ENCODE measurements at regions not wholly inside any gene's neighbourhood (a gene's known extent, or its start where the extent isn't known, plus 50 kb on each side); places are given as distances from the start of the nearest gene placed in this dataset.
"Not testable (repeated sequence)": the region's sequence is repeated elsewhere in the genome, so short reads cannot be mapped to it uniquely, and the experiment has no call there.

- peaks cover 16% of the 10 kb centered on the region for H3K36me3 Mint-ChIP-seq
- no peak for DNase-seq (ENCODE audit: low spot score in 2 of 2)
- H3K9me3 Mint-ChIP-seq: no peaks in the 10 kb centered on the region
- H3K27ac Mint-ChIP-seq: no peak overlapping the region
- peaks cover 6% of the 10 kb centered on the region for H3K4me1 Mint-ChIP-seq
- no peak overlapping the region for H3K4me3 Mint-ChIP-seq
- ATAC-seq (ENCODE audit: low read depth): no peak
- no peaks in the 10 kb centered on the region for H3K27me3 Mint-ChIP-seq
Observed at GRCh38 chr2:144011098-144011497, 508.8 kb downstream of the ZEB2 start.

GRCh38 chr2:144010096-144010836, 509.7 kb downstream of the ZEB2 start:
- no peak overlapping the region for H3K27ac Mint-ChIP-seq
- no peaks in the 10 kb centered on the region for H3K9me3 Mint-ChIP-seq
- DNase-seq (ENCODE audit: low spot score in 2 of 2) (no peak), ATAC-seq (ENCODE audit: low read depth) (no peak)
- no peaks in the 10 kb centered on the region for H3K27me3 Mint-ChIP-seq
- no peak overlapping the region for H3K4me3 Mint-ChIP-seq
- H3K36me3 Mint-ChIP-seq: peaks cover 16% of the 10 kb centered on the region
- H3K4me1 Mint-ChIP-seq: peaks cover 6% of the 10 kb centered on the region

- DNase-seq (ENCODE audit: low spot score in 2 of 2): no peak
- no peaks in the 10 kb centered on the region for H3K9me3 Mint-ChIP-seq
- no peak overlapping the region for H3K27ac Mint-ChIP-seq
- no peak overlapping the region for H3K4me3 Mint-ChIP-seq
- no peak for ATAC-seq (ENCODE audit: low read depth)
- H3K27me3 Mint-ChIP-seq: no peaks in the 10 kb centered on the region
- H3K4me1 Mint-ChIP-seq: no peaks in the 10 kb centered on the region
- H3K36me3 Mint-ChIP-seq: peaks cover 12% of the 10 kb centered on the region
Observed at GRCh38 chr2:144006139-144006538, 513.8 kb downstream of the ZEB2 start.

- H3K4me3 Mint-ChIP-seq: no peak overlapping the region
- H3K4me1 Mint-ChIP-seq: no peaks in the 10 kb centered on the region
- H3K36me3 Mint-ChIP-seq: peaks cover 12% of the 10 kb centered on the region
- H3K27me3 Mint-ChIP-seq: no peaks in the 10 kb centered on the region
- no peaks in the 10 kb centered on the region for H3K9me3 Mint-ChIP-seq
- H3K27ac Mint-ChIP-seq: no peak overlapping the region
- DNase-seq (ENCODE audit: low spot score in 2 of 2) (no peak), ATAC-seq (ENCODE audit: low read depth) (no peak)
Observed at GRCh38 chr2:144004742-144005141, 515.2 kb downstream of the ZEB2 start.

- peaks cover 8% of the 10 kb centered on the region for H3K36me3 Mint-ChIP-seq
- no peak for DNase-seq (ENCODE audit: low spot score in 2 of 2)
- H3K4me3 Mint-ChIP-seq: no peak overlapping the region
- no peak for ATAC-seq (ENCODE audit: low read depth)
- H3K27me3 Mint-ChIP-seq: no peaks in the 10 kb centered on the region
- H3K4me1 Mint-ChIP-seq: no peaks in the 10 kb centered on the region
- H3K27ac Mint-ChIP-seq: no peak overlapping the region
- no peaks in the 10 kb centered on the region for H3K9me3 Mint-ChIP-seq
Observed at GRCh38 chr2:144003460-144004075, 516.4 kb downstream of the ZEB2 start.

- DNase-seq (ENCODE audit: low spot score in 2 of 2) (no peak), ATAC-seq (ENCODE audit: low read depth) (no peak)
- H3K9me3 Mint-ChIP-seq: no peaks in the 10 kb centered on the region
- no peaks in the 10 kb centered on the region for H3K27me3 Mint-ChIP-seq
- H3K36me3 Mint-ChIP-seq: peaks cover 2% of the 10 kb centered on the region
- H3K4me3 Mint-ChIP-seq: no peak overlapping the region
- H3K4me1 Mint-ChIP-seq: no peaks in the 10 kb centered on the region
- no peak overlapping the region for H3K27ac Mint-ChIP-seq
Observed at GRCh38 chr2:143996974-143997373, 522.9 kb downstream of the ZEB2 start.

- ATAC-seq (ENCODE audit: low read depth) (no peak), DNase-seq (ENCODE audit: low spot score in 2 of 2) (no peak)
- no peaks in the 10 kb centered on the region for H3K4me1 Mint-ChIP-seq
- H3K27me3 Mint-ChIP-seq: no peaks in the 10 kb centered on the region
- no peaks in the 10 kb centered on the region for H3K9me3 Mint-ChIP-seq
- H3K27ac Mint-ChIP-seq: no peak overlapping the region
- no peak overlapping the region for H3K4me3 Mint-ChIP-seq
- peaks cover 7% of the 10 kb centered on the region for H3K36me3 Mint-ChIP-seq
Observed at GRCh38 chr2:143994961-143995360, 525.0 kb downstream of the ZEB2 start.

- not testable (repeated sequence) for ATAC-seq (ENCODE audit: low read depth); H3K9me3 Mint-ChIP-seq; H3K27ac Mint-ChIP-seq; H3K4me3 Mint-ChIP-seq; H3K36me3 Mint-ChIP-seq; H3K27me3 Mint-ChIP-seq; DNase-seq (ENCODE audit: low spot score in 2 of 2); H3K4me1 Mint-ChIP-seq
Observed at GRCh38 chr2:143991596-143991995, 528.3 kb downstream of the ZEB2 start.

GRCh38 chr2:143988082-143988481, 531.8 kb downstream of the ZEB2 start:
- DNase-seq (ENCODE audit: low spot score in 2 of 2) (no peak), ATAC-seq (ENCODE audit: low read depth) (no peak)
- Mint-ChIP-seq H3K4me1 (no peaks in the 10 kb centered on the region), H3K27me3 (no peaks in the 10 kb centered on the region), H3K27ac (no peak overlapping the region), H3K4me3 (no peak overlapping the region), H3K9me3 (no peaks in the 10 kb centered on the region), H3K36me3 (peaks cover 9% of the 10 kb centered on the region)

- Mint-ChIP-seq H3K27ac (no peak overlapping the region), H3K27me3 (no peaks in the 10 kb centered on the region), H3K4me1 (no peaks in the 10 kb centered on the region), H3K36me3 (no peaks in the 10 kb centered on the region), H3K9me3 (no peaks in the 10 kb centered on the region), H3K4me3 (no peak overlapping the region)
- ATAC-seq (ENCODE audit: low read depth) (no peak), DNase-seq (ENCODE audit: low spot score in 2 of 2) (no peak)
Observed at GRCh38 chr2:143981428-143981827, 538.5 kb downstream of the ZEB2 start.

- H3K4me3 Mint-ChIP-seq: no peak overlapping the region
- H3K9me3 Mint-ChIP-seq: no peaks in the 10 kb centered on the region
- no peaks in the 10 kb centered on the region for H3K27me3 Mint-ChIP-seq
- no peaks in the 10 kb centered on the region for H3K4me1 Mint-ChIP-seq
- H3K36me3 Mint-ChIP-seq: no peaks in the 10 kb centered on the region
- no peak overlapping the region for H3K27ac Mint-ChIP-seq
- DNase-seq (ENCODE audit: low spot score in 2 of 2): no peak
- no peak for ATAC-seq (ENCODE audit: low read depth)
Observed at GRCh38 chr2:143977356-143977755, 542.6 kb downstream of the ZEB2 start.

GRCh38 chr2:143975216-143975615, 544.7 kb downstream of the ZEB2 start:
- Mint-ChIP-seq H3K27me3 (no peaks in the 10 kb centered on the region), H3K27ac (no peak overlapping the region), H3K9me3 (no peaks in the 10 kb centered on the region), H3K4me3 (no peak overlapping the region), H3K36me3 (no peaks in the 10 kb centered on the region), H3K4me1 (no peaks in the 10 kb centered on the region)
- ATAC-seq (ENCODE audit: low read depth) (no peak), DNase-seq (ENCODE audit: low spot score in 2 of 2) (no peak)

GRCh38 chr2:143974262-143974661, 545.7 kb downstream of the ZEB2 start:
- no peaks in the 10 kb centered on the region for H3K27me3 Mint-ChIP-seq
- H3K4me3 Mint-ChIP-seq: no peak overlapping the region
- H3K4me1 Mint-ChIP-seq: no peaks in the 10 kb centered on the region
- no peaks in the 10 kb centered on the region for H3K9me3 Mint-ChIP-seq
- ATAC-seq (ENCODE audit: low read depth): no peak
- peaks cover 4% of the 10 kb centered on the region for H3K36me3 Mint-ChIP-seq
- no peak overlapping the region for H3K27ac Mint-ChIP-seq
- DNase-seq (ENCODE audit: low spot score in 2 of 2): no peak

GRCh38 chr2:143968860-143969259, 551.1 kb downstream of the ZEB2 start:
- H3K27ac Mint-ChIP-seq: no peak overlapping the region

GRCh38 chr2:143968360-143968759, 551.6 kb downstream of the ZEB2 start:
- ATAC-seq (ENCODE audit: low read depth): no peak
- H3K27me3 Mint-ChIP-seq: no peaks in the 10 kb centered on the region
- DNase-seq (ENCODE audit: low spot score in 2 of 2): no peak
- no peak overlapping the region for H3K27ac Mint-ChIP-seq
- H3K9me3 Mint-ChIP-seq: no peaks in the 10 kb centered on the region
- peaks cover 9% of the 10 kb centered on the region for H3K36me3 Mint-ChIP-seq
- H3K4me3 Mint-ChIP-seq: no peak overlapping the region
- no peaks in the 10 kb centered on the region for H3K4me1 Mint-ChIP-seq

More at GRCh38 chr2:143968860-143969259, 551.1 kb downstream of the ZEB2 start:
- no peaks in the 10 kb centered on the region for H3K9me3 Mint-ChIP-seq
- no peak overlapping the region for H3K4me3 Mint-ChIP-seq
- peaks cover 9% of the 10 kb centered on the region for H3K36me3 Mint-ChIP-seq
- no peaks in the 10 kb centered on the region for H3K27me3 Mint-ChIP-seq
- DNase-seq (ENCODE audit: low spot score in 2 of 2): no peak
- H3K4me1 Mint-ChIP-seq: no peaks in the 10 kb centered on the region
- ATAC-seq (ENCODE audit: low read depth): no peak

Data from memory B cell (primary cell).